ENCODE measurements at regions not wholly inside any gene's neighbourhood (a gene's known extent, or its start where the extent isn't known, plus 50 kb on each side); places are given as distances from the start of the nearest gene placed in this dataset.

DNA sequence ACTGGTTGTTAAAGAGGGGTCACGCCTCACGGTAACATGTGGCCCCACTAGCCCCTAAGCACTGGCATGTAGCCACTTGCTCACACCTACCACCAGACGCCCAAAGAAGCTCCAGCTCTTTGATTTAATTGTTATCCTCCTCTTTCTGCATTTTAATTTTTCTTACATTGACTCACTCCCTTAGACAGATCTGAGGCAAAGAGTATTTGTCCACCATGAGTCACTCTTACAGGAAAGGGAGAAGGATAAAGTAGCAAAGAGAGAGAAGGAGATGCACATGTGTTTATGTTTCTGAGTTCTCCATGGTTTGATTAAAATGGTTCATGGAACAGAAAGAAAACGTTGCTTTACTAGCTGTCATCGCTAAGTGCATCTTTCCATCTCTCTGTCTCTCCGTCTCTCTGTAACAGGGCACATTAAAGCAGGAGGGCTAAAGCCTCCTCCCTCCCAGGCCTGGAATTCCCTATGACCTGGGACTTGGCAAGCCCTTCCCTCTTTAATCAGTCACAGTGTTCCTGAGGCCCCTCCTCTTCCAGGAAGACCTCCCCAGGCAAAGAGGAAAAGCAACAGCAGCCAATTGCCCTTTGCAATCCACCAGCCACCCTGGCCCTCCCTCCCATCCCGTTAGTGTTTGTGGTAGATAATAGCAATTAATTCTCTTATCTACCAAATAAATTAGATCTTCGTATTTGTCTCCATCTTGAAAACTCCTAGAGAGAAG lies 112.8 kb upstream of the TSHZ2 start:
- DNase-seq, result no peak

- no peak for DNase-seq
Measured at GRCh38 chr20:52852714-52853113, 119.4 kb upstream of the TSHZ2 start.

DNA sequence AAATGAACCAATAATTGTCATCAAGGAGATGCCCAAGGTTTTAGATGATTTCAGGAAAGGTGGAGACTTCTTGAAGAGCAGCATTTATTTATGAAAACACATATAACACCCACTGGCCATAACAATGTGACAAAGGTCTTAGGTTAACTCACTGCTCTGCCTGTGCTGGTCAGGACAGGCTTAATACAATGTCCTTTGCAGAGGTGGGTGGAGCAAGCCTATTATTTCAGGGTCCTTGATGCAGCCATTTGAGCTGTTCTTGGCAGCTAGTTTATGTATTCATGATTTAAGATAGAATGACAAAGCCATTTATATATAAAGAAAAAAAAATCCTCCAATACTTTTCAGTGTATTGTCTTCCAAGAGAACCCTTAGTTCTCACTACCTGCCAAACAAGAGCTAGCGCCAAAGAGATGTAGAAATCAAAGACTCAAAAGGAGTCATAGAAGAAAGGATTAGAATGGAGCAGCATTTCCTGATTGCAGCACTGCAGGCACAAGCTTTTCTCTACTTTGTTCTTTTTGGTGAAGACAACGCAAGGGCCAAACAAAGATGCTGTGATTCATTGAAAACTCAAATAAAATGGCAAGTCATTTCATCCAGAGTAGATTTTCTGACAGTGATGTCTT lies 124.3 kb upstream of the TSHZ2 start:
- no peak for DNase-seq

DNA sequence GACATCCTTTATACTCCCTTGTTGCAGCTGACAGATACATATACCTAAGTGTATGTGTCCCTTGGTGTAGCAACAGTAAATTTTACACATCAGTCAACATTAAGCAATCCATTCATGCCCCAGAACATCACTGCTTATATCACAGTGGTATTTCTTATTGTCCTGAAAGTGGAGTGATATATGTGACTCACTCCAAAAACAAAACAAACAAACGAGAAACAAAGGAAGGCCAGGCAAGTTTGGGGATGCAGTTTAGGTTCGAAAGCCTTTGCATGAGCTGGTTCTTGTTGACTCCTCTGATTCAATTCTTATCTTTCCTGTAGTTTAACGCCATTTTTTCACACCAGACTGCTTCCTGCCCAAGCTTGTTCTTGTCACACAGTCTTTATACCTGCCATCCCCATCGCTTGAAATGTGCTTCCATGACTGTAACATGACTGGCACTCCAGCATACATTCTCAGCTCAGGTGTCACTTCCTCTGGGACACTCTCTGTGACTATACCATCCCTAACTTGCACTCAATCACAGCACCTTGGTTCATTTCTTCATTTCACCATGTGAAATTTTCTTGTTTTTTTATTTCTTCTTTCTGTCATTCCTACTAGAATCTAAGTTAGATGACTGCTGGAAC lies 125.0 kb upstream of the TSHZ2 start:
- DNase-seq, result no peak

GRCh38 chr20:52845044-52845443 lies 127.1 kb upstream of the TSHZ2 start:
- DNase-seq, result no peak

- DNase-seq, result no peak
Measured at GRCh38 chr20:52843425-52843824, 128.7 kb upstream of the TSHZ2 start.

DNA sequence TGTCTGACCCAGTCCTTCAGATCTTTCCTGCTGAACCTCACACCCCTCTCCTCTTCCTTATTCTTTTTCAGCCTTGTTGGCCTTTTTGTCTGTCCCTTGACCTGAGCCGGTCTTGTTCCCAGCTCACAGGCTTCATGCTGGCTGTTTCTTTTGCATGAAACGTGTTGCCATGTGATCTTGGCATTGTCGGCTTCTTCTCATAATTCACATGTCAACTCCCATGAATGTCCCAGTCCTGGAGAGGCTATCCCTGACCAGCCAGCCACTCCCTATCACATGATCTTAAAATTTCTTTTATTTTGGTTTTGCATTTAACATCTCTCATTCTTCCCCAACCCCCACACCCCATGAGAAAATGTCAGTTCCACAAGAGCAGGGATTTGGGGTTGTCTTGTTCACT lies 131.2 kb upstream of the TSHZ2 start:
- no peak for DNase-seq

- DNase-seq, result no peak
Measured at GRCh38 chr20:52840041-52840440, 132.1 kb upstream of the TSHZ2 start.

GRCh38 chr20:52838510-52839241 lies 133.5 kb upstream of the TSHZ2 start:
- DNase-seq, result no peak

DNA sequence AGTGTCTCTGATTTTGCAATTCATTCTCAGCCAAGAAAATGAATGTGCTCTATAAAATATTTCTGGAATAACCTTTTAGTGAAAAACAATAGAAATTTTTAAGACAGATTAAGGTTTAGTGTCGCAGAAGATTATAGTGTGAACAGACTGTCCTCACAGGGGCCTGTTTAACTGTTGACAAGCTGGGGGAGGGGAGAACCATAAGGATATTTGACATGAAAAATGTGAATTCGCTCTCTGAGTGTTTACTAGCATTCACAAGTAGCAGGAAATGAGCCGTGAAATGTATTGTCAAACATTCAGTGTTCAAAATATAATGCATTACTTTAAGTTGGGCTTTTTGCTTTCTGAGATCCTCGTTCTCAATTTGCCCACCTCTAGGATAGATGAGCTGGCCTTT lies 134.8 kb upstream of the TSHZ2 start:
- no peak for DNase-seq

- no peak for DNase-seq
Measured at GRCh38 chr20:52833901-52834300, 138.3 kb upstream of the TSHZ2 start.

GRCh38 chr20:52832151-52832774 lies 139.9 kb upstream of the TSHZ2 start:
- DNase-seq, result no peak

DNA sequence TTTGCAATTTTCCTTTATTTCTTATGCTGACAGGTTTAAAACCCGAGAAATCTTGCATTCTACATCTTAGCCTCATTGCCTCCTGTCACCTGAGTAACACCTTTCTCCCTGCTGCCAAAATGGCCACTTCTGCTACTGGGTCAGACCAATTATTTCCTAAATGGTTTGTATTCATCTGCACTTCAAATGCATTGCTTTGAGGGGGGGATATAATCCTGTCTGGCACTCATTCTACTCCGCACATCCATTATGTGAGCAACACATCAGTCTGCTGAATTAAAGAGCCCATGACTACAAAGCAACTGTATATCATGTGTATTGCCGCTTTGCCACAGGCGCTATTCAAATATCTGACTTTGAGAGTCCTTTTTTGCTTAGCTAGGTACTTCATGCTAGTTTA lies 141.6 kb upstream of the TSHZ2 start:
- no peak for DNase-seq

DNA sequence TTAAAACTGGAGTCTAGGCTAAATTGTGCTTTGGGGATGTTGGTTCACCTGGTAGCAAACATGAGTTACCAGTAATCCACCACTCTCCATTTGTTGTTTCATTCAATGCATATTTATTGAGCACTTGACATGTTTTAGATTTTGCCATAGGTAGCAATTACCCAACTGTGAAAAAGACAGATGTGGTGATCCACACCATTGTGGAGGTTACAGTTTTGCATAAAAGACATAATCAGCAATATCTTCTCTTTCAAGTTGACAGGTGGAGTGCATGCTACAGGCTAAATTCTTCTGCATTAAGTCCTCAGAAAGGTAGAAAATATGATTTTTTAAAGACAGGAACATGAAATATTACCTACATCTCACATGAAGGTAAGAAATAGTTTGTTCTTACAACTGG lies 143.0 kb upstream of the TSHZ2 start:
- no peak for DNase-seq

DNA sequence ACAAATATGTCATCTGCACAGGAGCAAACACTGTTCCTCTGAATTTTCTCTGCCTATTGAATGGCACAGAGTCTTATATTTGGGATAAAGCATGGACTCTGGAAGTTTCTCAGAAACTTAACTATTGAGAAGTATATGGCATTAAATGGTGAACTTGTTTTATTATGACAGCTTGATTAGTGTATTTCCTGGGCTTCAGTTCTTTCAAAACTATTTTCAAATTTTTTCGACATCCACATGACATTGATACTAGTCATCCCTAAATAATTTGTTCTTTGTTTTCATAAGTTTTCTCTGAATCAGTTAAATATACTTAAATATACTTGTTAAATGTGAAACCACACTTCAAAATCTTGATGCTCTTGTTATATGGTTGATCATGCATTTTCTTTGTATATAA lies 144.0 kb upstream of the TSHZ2 start:
- DNase-seq, result no peak

GRCh38 chr20:52826722-52827121 lies 145.4 kb upstream of the TSHZ2 start:
- DNase-seq, result no peak

DNA sequence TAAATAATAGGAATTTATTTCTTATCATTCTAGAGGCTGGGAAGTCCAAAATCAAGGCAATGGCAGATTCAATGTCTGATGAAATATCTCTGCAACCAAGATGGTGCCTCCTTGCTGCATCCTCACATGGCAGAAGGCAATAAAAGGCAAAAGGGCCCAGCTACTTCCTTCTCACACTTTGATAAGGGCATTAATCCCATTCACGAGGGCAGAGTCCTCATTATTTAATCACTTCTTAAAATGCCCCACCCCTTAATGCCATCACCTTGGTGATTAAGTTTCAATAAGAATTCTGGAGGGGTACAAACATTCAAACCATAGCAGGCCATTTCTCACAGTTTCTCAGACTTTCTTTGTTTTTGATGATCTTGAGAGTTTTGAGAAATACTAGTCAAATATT lies 145.8 kb upstream of the TSHZ2 start:
- DNase-seq, result no peak

DNA sequence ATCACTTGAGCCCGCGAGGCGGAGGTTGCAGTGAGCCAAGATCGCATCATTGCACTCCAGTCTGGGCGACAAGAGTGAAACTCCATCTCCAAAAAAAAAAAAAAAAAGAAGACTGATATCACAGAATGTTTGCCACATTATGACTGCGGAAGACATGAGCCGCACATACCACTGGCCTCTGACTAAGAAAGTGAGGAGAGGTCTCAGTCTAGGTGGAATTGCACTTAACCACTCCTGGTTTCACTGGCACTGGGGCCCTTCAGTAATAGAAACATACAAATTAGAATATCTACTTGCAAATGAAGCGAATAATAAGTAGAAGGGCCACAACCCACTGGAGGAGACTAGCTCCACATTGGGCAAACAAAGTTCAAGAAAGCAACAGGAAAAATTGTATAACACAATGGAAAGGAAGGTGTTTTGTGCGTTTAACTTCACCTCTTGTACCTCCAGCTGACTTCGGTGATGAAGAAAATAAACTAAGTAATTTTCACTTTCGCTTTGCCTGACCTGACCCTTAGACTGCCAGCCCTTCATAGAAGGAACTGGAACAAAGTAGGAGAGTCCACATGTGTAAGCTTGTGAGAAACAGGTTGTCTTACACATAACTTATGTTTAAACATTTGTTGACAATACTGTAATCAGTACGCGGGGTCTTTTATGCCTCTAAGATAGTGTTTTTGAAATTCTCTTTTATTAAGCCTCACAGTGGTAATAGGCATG lies 147.5 kb upstream of the TSHZ2 start:
- no peak for DNase-seq

DNA sequence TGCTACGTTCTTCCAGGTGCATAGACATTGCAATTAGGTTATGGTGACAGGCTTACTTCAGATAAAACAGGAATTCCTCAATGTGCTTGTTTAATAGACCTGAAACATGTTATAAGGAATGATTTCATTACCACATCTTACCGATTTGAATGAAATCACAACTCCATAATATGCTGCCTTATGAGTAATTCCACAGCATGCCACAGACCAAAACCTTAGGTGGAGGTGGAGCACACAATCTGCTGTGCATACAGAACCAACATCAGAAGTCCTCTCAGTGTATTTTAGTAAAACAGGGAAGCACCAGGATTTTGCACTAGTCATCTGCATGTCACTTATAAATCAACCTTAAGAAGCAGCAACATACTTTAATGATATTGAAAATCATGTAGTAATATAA lies 148.9 kb upstream of the TSHZ2 start:
- DNase-seq, result no peak

GRCh38 chr20:52820641-52821292 lies 151.4 kb upstream of the TSHZ2 start:
- no peak for DNase-seq

GRCh38 chr20:52818491-52818890 lies 153.7 kb upstream of the TSHZ2 start:
- no peak for DNase-seq

DNA sequence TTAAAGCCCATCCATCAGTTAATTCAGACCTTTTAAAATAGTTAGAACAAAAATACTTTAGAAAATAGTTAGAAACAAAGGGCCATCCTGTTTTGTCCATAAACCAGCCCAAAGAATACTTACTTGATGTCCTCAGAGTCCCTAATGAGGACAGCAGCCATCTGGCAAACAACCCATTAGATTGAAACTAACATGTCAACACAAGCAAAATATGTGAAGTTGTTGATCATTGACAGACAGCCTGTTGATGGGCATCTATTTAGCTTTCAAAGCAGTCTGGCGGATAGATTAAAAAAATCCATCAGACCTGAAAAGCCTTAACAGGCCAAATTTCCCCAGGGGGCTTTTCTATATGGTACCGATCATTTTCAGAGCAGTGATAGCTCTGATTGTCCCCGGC lies 154.2 kb upstream of the TSHZ2 start:
- DNase-seq, result no peak

All from AML-193 (cell line).